ENCODE measurements at regions not wholly inside any gene's neighbourhood (a gene's known extent, or its start where the extent isn't known, plus 50 kb on each side); places are given as distances from the start of the nearest gene placed in this dataset.

DNA sequence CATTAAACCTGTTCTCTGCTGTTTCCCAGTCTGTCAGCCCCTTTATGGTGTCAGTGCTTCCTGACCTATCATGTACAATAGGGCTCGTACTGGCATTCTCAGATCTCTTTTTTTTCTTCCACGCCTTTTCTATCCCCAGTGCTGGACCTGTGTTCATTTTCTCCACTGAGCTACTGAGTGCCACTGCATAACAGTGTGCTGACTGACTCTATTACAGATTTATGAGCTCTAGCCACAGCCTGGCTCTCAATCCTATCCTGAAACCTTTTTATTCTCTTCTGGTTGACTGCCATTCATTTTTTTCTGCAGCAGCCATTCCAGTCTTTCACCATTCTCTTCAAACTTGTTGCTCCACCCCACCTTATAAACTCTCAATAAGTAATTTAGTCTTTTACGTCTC is 59.6 kb upstream of the MACF1 start:
- Mint-ChIP-seq H3K4me3 (no peak overlapping the region), H3K36me3 (ENCODE audit: low read depth) (no peaks in the 10 kb centered on the region), H3K4me1 (peaks cover 48% of the 10 kb centered on the region), H3K27ac (ENCODE audit: unreplicated experiment) (no peak overlapping the region), H3K27me3 (ENCODE audit: low read depth) (no peaks in the 10 kb centered on the region), H3K9me3 (no peaks in the 10 kb centered on the region)
- no peak for TF ChIP-seq CTCF (conservative IDR thresholded peaks at IDR 0.05)
- no peak for DNase-seq (ENCODE audit: low read depth, low spot score)

DNA sequence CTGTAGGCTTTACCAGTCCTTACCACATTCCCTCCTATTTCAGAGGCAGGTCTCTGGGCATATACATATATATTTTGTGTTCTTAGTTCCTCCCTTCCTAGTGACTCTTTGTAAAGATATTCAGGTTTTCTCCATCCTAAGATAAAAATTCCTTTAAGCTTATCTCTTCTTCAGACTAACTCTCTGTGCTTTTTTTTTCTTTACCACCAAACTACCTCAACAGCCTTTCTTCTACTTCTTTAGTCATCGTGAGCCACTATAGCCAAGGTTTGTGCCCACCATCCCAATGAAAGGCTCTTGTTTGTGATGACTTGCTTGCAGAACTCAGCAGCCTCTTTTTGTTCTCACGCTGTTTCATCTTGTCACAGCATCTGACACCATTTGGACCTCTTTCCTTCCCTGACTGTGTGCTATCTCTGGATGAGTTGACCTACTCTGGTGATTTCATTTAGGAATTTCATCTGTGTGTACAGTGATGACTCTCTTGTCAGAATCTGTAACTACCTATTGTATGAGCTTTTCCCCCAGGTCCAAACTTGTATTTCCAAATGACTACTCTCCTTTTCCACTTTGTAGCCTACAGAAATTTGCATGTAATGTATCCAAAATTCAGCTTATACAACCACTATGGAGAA is 59.0 kb upstream of the MACF1 start:
- H3K27me3 Mint-ChIP-seq (ENCODE audit: low read depth): no peaks in the 10 kb centered on the region
- no peak overlapping the region for H3K4me3 Mint-ChIP-seq
- no peak for TF ChIP-seq CTCF (conservative IDR thresholded peaks at IDR 0.05)
- no peak for DNase-seq (ENCODE audit: low read depth, low spot score)
- peaks cover 48% of the 10 kb centered on the region for H3K4me1 Mint-ChIP-seq
- no peak overlapping the region for H3K27ac Mint-ChIP-seq (ENCODE audit: unreplicated experiment)
- H3K36me3 Mint-ChIP-seq (ENCODE audit: low read depth): no peaks in the 10 kb centered on the region
- H3K9me3 Mint-ChIP-seq: no peaks in the 10 kb centered on the region

GRCh38 chr1:39146681-39147080 is 57.8 kb upstream of the MACF1 start:
- Mint-ChIP-seq H3K4me1 (peaks cover 51% of the 10 kb centered on the region), H3K4me3 (no peak overlapping the region), H3K27me3 (ENCODE audit: low read depth) (peaks cover 4% of the 10 kb centered on the region), H3K9me3 (no peaks in the 10 kb centered on the region), H3K36me3 (ENCODE audit: low read depth) (no peaks in the 10 kb centered on the region), H3K27ac (ENCODE audit: unreplicated experiment) (no peak overlapping the region)
- no peak for DNase-seq (ENCODE audit: low read depth, low spot score)
- TF ChIP-seq CTCF (conservative IDR thresholded peaks at IDR 0.05): no peak

DNA sequence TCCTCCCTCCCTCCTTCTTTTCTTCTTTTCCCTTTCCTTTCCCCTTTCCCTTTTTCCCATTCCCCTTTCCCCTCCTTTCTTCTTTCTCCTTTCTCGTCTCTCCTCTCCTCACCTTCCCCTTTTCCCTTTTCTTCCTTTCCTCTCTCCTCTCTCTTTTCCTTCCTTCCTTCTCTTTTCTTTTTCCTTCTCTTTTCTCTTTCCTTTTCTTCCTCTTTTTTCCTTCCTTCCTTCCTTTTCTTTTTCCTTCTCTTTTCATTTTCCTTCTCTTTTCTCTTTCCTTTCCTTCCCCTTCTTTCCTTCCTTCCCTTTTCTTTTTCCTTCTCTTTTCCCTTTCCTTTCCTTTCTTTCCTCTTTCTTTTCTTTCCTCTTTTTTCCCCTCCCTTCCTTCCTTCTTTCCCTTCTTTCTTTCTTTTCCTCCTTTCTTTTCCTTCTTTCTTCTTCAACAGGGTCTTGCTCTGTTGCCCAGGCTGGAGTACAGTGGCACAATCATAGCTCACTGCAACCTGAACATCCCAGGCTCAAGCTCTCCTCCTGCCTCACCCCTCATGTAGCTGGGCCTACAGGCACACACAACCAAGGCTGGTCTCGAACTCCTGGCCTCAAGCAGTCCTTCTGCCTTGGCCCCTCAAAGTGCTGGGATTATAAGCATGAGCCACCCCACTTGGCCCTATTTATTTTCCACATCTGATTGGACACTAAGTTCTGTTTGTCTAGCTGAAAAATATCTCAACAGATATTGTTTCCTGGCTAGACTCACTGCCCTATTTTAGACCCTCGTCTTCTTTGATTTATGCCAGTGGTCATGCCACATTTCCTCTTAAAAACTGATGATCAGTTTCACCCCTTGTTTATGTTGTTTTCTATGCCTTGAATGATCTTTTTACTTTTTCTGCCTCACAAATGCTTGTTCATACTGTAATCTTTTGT is 57.1 kb upstream of the MACF1 start:
- no peak for DNase-seq (ENCODE audit: low read depth, low spot score)
- Mint-ChIP-seq H3K4me3 (no peak overlapping the region), H3K9me3 (no peaks in the 10 kb centered on the region), H3K27ac (ENCODE audit: unreplicated experiment) (no peak overlapping the region), H3K27me3 (ENCODE audit: low read depth) (peaks cover 4% of the 10 kb centered on the region), H3K36me3 (ENCODE audit: low read depth) (no peaks in the 10 kb centered on the region), H3K4me1 (peaks cover 45% of the 10 kb centered on the region)
- no peak for TF ChIP-seq CTCF (conservative IDR thresholded peaks at IDR 0.05)

- H3K4me3 Mint-ChIP-seq: no peak overlapping the region
- H3K27ac Mint-ChIP-seq (ENCODE audit: unreplicated experiment): no peak overlapping the region
- H3K9me3 Mint-ChIP-seq: no peaks in the 10 kb centered on the region
- DNase-seq (ENCODE audit: low read depth, low spot score): no peak
- H3K36me3 Mint-ChIP-seq (ENCODE audit: low read depth): no peaks in the 10 kb centered on the region
- H3K4me1 Mint-ChIP-seq: peaks cover 49% of the 10 kb centered on the region
- peaks cover 4% of the 10 kb centered on the region for H3K27me3 Mint-ChIP-seq (ENCODE audit: low read depth)
- TF ChIP-seq CTCF (conservative IDR thresholded peaks at IDR 0.05): no peak
Observed at GRCh38 chr1:39148942-39149341, 55.6 kb upstream of the MACF1 start.
